Esophagus muscularis mucosa (tissue), 4 donors: ENCODE measurements at regions not wholly inside any gene's neighbourhood (a gene's known extent, or its start where the extent isn't known, plus 50 kb on each side); places are given as distances from the start of the nearest gene placed in this dataset.

Experiments used
- EP300 ChIP-seq: sonication (generic); formaldehyde crosslinking; IDR thresholded peaks from one replicate; pipeline ENCODE4 v1.6.1; 2017; ENCODE audit warnings: antibody characterized with exemption
- POLR2A ChIP-seq: fragments of 450-650 bp; IDR thresholded peaks from one replicate; pipeline ENCODE4 v1.6.1; 2017; ENCODE audit warnings: antibody characterized with exemption, moderate library complexity, mild to moderate bottlenecking, low read depth
- TF ChIP-seq, protein P1 (sequence below), 3 experiments: fragments of 200-600 bp in 2 of 3; fragments of 450-650 bp in 1 of 3; sonication (generic) in 2 of 3; IDR thresholded peaks; one replicate each; pipeline ENCODE4 v1.5.1; 2017 to 2019; ENCODE audit warnings: antibody characterized with exemption in 3 of 3, mild to moderate bottlenecking in 2 of 3, moderate library complexity in 1 of 3

DNA sequence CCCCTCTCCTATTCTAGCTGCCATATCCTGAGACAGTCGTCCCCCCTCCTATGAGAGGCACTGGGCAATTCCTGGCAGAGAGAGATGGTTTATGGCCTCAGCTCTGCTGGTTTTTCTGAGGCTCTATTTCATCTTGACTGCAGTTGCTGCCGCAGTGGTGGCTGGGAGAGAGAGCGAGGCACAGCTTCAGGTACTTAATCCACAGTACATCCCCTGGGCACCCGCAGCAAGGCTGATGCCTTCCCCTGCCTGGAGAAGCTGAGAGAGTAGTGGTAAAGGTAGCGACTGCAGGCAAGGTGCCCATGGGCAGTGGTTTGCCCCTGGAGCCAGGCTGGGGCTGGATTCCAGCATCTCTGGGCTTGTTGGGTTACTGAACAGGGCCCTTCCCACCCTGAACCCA lies 324.7 kb downstream of the RPS24 start:
- TF ChIP-seq, protein P1, sequence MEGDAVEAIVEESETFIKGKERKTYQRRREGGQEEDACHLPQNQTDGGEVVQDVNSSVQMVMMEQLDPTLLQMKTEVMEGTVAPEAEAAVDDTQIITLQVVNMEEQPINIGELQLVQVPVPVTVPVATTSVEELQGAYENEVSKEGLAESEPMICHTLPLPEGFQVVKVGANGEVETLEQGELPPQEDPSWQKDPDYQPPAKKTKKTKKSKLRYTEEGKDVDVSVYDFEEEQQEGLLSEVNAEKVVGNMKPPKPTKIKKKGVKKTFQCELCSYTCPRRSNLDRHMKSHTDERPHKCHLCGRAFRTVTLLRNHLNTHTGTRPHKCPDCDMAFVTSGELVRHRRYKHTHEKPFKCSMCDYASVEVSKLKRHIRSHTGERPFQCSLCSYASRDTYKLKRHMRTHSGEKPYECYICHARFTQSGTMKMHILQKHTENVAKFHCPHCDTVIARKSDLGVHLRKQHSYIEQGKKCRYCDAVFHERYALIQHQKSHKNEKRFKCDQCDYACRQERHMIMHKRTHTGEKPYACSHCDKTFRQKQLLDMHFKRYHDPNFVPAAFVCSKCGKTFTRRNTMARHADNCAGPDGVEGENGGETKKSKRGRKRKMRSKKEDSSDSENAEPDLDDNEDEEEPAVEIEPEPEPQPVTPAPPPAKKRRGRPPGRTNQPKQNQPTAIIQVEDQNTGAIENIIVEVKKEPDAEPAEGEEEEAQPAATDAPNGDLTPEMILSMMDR (IDR thresholded peaks at IDR 0.05), result no peak
- TF ChIP-seq EP300 (no peak), POLR2A (no peak)
